GM18499 (cell line): ENCODE measurements at regions not wholly inside any gene's neighbourhood (a gene's known extent, or its start where the extent isn't known, plus 50 kb on each side); places are given as distances from the start of the nearest gene placed in this dataset.
"Not testable (repeated sequence)": the region's sequence is repeated elsewhere in the genome, so short reads cannot be mapped to it uniquely, and the experiment has no call there.

Source experiments
- ATAC-seq: cut with Tn5 transposase; IDR thresholded peaks from one replicate; pipeline ENCODE4 v1.9.1; 2021; ENCODE audit warnings: moderate number of reproducible peaks; ENCODE audit not compliant: insufficient read depth, unreplicated experiment

DNA sequence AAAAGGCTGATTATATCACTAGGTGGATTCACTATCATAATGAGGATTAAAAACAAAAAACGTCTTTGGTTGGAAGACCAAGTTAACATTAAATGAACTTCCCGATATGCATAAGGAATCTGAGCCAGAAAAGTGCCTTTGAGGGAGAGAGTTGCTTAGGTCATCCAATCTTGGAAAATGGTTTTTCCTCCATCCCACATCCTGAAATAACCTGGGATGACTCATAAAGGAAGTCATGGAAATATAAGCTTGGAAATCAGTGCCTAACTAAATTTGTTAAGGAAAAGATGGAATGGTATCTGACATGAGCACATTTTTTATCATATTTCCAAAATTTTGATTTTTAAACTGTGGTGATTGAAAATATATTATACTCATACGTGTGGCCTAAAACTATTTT lies 66.0 kb downstream of the KBTBD8 start:
- ATAC-seq, result no peak

DNA sequence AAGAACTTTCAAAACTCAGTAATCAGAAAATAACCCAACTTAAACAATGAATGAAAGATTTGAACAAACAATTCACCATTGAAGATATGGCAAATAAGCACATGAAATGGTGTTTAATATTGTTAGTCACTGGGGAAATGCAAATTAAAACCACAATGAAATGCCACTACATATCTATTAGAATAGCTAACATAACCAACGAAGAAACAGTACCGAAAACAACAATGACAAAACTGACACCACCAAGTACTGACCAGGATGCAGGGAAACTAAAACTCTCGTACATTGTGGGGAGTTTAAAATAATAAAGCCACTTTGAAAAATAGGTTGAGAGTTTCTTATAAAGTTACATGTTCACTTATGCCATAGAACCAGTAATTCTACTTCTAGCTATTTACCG lies 69.1 kb downstream of the KBTBD8 start:
- ATAC-seq, result peak; percentile 97

DNA sequence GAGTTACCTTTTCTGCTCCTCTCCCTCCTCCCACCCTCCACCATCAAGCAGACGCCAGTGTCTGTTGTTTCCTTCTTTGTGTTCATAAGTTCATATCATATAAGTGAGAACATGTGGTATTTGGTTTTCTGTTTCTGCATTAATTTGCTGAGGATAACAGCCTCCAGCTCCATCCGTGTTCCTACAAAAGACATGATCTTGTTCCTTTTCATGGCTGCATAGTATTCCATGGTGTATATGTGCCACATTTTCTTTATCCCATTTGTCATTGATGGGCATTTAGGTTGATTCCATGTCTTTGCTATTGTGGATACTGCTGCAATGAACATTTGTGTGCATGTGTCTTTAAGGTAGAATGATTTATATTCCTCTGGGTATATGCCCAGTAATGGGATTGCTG lies 74.5 kb downstream of the KBTBD8 start:
- ATAC-seq, result not testable (repeated sequence)

DNA sequence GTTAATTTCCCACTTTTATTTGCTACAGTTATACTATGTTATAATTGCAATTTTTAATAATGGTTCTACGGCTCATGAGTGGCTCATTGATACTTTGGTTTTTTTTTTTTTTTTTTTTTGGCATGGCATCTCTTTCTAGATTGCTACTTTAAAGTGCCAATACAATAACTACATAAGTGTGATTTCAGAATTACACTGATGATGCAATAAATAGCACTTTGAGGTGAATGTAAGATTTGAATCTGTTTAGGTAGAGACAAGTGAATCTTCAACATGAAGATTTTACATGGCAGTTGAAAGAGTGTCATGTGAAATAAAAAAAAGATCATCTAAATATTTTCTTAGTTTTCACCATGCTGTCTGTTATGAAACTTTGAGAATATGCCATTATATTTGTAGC lies 75.7 kb downstream of the KBTBD8 start:
- ATAC-seq, result no peak

DNA sequence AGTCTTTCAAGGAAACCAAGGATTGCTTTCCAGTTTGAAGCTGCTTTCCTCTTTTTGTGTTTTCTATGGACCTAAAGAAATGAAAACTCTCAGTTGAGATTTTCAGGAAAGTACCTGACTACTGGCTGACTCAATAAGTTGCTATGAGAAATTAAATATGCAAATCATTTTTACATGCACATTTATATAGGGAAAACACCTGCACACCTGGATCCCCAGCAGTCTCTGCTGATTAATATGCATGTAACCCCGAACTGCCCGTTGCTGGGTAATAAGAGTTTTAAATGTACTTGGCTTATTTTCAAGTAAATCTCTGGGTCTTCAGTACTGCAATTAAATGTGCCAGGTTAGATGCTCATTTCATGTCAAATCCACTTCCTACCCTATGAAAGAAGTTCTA lies 77.2 kb downstream of the KBTBD8 start:
- ATAC-seq, result no peak

DNA sequence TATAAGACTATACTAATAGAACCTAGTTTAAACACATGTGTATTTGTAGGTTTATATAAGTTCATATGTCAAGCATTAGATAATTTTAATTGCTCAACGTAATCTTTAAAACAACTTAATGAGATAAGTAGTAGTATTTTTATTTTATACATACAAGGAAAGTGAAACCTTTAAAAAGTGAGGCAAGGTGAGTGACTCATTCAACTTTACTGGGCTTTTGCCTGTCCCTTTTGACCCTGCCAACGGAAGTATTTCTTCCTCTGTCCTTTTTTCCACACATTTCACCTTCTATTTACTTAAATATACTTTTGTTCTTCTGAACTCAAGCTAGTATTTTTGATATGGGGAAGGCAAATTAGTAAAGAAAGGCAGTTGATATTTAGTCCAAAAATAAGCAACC lies 78.5 kb downstream of the KBTBD8 start:
- ATAC-seq, result no peak

DNA sequence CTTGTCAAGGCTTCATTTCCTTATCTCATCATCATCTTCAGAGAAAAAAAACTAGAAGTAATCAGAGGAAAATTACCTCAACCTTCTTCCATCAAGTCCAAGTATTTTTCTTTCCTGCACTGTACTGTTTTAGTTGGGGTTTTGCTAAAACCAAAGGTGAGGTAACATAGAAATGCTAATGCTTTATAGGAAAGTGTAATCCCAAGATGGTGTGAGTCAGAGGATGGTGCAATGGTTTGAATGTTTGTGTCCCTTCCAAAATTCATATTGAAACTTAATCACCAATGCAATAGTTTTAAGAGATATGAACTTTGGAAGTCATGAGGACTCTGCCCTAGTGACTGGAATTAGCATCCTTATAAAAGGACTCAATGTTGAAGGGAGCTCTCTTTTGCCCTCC lies 79.5 kb downstream of the KBTBD8 start:
- ATAC-seq, result no peak

DNA sequence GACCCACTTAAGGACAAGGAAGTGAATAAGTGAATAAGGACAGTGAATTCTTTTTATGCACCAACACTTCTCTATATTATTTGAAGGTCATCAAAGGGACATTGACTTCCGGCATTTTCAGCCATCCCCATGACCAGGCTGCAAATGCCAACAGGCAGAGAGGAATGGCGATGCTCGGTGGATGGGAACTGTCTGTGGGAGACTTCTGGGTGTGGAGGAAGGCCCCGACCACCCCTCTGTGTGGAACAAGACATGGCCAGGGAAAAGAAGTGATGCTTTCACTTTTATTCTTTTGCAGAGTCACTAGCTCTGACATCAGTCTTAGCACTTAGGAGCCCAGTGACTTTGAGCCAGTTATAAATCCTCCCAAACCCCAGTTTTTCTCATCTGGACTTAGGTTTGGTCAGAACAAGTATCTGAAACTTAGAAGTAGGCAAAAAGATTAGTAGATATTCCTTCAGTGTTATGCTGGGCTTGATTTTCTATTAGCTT lies 84.5 kb downstream of the KBTBD8 start:
- ATAC-seq, result no peak

DNA sequence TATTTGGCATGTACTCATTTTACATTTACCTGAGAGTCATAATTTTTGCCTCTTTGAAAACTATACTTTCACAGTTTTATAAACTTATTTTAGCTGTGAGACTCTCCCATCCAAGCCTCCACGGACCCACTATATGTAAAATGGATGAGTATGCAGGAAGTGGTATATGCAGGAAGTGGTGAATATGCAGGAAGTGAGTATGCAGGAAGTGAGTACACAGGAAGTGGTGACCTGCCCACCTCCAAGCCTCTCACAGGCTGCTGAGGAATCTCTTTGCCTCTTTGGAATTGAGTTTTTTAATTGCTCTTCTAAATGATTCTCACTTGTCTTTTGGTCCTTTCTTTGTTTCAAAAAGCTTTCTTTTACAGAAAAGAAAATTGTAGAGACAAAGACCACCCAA lies 85.2 kb downstream of the KBTBD8 start:
- peak; percentile 90 for ATAC-seq

DNA sequence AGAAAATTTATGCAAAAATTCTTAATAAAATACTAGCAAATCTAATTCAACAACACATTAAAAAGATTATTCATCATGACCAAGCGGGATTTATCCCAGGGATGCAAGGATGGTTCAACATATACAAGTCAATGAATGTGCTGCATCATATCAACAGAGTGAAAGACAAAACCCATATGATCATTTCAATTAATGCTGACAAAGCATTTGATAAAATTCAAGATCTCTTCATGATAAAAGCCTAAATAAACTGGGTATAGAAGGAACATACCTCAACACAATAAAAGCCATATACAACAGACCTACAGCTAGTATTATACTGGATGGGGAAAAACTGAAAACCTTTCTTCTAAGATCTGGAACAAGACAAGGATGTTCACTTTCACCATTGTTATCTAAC lies 89.7 kb downstream of the KBTBD8 start:
- ATAC-seq, result no peak

DNA sequence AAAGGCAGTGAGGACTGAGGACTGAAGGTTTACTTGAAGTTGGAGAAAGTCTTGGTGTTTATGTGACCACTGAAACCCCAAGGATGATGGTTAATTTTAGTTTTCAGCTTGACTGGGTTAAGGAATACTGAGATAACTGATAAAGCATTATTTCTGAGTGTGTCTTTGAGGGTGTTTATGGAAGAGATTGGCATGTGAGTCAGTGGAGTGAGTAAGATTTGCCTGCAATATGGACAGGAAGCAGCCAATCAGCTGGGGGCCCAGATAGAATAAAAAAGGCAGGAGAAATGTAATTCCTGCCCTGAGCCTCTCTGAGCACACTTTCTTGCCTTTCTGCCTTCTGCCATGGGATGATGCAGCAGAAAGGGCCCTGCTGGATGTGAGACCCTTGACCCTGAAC lies 92.4 kb downstream of the KBTBD8 start:
- ATAC-seq, result no peak

DNA sequence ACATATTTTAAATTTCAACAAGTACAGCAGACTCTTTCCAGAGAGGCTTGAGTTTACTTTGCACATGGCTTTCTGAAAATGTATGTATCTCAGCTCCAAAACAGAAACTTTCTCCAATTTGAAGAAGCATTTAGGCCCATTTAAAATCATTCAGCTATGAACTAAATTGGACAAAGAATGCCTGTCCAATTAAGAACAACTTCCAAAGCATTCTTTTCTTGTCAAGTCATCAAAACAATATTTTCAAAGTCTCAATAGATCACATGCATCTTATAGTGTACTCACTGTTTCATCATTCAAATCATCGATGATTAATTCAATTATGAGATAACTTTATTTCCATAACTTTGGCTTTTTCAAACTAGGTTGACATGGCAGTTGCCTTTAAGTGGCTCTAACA lies 95.2 kb downstream of the KBTBD8 start:
- ATAC-seq, result no peak

DNA sequence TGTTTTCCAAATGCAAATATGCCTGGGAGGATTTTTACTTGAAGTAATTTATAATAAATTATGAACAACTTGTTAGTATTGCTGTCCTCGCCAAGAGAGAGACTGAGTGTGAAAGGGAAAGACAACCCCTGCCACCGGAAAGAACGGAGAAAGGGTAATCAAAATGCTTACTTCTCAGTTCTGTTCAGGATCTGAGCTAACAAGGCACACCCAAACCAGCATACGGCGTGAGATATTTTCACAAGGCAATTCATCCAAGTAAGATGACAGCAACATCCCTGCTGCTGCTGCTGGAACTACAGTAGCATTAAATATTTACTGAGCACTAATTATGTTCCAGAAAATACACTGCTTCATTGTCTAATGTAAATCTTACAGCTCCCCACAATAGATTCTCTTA lies 96.1 kb downstream of the KBTBD8 start:
- no peak for ATAC-seq

DNA sequence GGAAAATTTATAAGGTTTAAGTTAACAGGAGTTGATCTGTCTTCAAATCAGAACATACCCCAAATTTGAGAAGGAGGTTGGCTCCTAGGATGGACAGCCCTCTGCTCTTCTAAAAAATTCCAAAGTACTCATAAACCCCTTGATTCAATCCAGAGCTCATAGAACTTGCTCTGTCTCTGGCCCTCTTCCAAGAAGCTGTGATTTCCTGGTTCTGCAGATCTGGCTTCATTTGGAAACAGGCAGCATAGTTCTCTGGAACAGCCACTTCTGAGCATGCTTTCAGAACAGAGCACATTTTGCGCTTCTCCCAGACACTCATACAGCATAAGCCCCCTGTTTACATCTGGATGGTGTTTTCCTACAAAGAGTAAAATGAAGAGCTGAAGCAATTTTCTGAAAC lies 96.7 kb downstream of the KBTBD8 start:
- no peak for ATAC-seq

DNA sequence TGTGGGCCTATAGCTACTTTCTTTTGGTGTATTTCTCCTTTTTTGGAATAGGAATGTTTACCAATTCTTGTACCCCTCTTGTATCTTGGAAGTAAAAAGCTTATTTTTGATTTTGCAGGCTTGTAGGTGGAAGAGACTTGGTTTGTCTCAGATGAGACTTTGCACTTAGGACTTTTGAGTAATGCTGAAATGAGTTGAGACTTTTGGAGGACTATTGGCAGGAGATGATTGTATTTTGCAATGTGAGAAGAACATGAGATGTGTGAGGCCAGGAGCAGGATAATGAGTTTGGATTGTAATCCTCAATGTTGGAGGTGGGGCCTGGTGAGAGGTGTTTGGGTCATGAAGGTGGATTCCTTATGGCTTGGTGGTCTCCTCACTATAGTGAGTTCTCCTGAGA lies 106.3 kb downstream of the KBTBD8 start:
- ATAC-seq, result no peak

DNA sequence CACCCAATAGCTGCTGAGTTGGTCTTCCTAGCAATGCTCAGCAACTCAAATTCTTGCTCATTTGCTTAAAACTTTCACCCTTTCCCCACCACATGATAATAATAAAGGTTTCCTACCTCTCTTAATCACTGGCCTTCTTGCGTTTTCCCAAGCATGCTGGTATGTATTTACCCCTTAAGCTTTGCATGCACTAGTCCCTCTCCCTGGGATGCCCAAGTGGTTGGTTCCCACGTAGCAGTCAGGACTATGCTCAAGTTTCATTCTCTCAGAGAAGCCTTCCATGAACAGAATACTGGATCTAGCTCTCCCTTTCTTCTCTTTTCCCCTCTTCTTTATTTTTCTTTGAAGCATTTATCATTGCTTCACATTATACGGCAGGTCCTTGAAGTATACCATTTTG lies 108.8 kb downstream of the KBTBD8 start:
- ATAC-seq, result no peak

DNA sequence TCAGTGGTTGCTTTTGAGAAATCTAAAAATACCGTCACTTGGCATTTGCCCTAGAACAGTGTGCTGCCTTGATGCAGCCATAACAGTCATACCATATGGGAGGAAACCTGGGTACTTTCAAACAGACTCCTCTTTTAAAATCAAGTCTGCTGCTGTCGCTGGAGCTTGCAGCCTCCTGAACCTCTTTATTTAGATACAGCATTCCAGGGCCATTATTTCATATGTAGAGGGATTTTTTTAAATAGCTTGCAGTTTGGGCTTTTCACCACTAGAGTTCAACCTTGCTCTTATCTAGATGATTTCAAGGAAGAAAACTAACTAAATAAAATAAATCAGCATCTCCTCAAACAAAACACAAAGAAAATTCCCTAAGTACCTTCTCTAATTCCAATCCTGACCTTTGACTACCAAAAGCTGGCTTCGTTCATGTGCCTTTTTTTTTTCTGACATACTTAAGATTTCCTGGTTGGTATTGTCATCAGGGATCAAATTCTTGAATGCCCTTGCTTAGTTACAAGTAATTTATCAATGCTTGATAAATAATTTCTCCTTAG lies 111.6 kb downstream of the KBTBD8 start:
- no peak for ATAC-seq

DNA sequence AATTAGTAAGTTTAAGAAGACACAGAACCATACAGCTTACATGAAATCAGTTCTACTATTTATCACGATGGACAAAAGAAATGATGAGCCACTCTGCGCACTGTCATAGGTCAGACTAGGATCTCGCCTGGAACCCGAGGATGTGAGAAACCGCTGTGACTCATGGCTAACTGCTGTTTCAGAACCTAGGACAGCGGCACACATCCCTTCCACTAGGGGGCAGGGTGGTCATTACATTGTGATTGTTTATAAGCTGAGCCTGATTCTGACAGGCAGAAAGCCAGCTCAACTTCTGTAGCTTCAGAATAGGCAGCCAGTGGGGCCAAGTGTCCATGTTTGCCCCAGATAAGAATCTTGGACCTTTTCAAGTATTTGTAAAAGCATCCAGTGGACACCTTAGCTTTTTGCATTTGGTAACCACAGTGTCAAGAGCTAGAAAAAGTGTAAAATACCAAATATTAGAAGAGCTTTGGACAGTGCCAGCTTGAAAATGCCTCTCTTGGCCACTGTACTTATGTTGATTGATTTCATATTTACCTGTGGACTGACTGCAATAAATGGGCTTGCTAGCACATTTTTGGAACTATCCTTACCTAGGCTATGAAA lies 115.8 kb downstream of the KBTBD8 start:
- ATAC-seq, result peak; percentile 96

DNA sequence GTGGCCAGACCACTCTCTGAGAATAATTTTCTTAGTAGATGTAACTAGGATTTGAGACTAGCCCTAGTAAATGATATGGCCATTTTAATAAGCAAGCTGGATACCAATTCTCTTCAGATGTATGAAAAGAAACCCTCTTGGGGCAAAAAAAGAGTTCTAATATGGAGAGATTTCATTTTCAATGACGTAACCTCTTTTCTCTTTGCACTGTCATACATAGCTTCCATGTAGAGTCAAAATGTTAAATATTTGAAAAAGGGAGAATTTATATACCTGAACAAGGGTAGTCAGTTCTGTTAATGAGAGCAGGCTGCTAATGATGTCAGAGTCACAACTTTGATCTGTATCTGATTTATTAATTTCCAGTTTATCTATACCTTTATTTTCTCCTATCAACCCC lies 120.0 kb downstream of the KBTBD8 start:
- ATAC-seq, result no peak

DNA sequence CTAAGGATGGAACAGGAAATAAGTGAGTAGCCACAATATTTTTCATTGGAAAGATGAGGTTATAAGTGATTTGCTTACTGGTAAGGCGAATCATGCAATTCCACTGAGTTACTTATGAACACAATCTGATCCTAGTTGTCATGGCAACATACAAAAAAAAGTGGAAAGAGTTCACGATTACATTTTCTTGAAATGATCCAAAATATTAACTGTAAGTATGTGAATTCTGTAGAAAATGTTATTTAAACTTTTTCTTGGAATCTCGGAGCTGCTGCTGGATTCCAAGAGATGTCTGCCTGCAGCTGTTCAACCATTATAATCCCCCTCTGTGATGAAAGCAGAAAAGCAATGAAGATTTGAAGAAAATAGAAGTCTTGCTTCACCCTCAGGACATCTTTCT lies 120.5 kb downstream of the KBTBD8 start:
- no peak for ATAC-seq

DNA sequence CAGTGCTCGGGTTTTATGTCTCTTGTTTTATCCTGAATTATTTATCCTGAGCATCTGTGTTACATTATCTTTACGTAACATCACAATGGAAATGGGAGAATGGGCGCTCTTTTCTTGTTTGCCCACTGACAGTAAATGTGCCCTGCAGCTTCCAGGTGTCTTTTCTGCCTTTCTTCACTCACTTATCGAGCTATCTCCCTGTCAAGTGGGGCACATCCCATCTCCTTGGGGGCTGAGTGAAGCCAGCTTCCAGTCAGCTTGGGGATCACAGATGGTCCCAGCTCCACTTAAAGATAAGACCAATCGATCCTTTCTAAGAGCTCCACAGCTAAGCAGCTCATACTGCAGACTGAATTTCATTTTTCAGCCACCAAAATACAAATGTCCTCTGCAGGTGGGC lies 125.8 kb downstream of the KBTBD8 start:
- no peak for ATAC-seq

DNA sequence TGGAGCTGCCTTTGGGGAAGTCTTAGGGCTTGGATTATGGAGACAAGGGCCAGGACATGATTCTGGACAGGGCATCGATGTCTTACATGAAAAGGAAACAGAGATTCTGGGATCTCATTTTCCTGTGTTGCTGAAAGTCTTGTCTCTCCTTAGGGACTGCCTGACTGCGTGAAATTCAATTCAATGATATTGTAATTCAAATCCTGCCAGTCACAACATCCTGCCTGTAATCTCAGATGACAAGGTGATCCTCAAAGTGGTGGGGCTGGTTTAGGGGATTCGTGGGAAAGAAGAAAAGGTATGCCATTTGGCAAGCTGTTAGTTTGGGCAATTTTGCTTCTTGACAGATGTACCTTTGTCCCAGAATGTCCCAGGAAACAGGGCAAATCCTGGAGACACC lies 129.1 kb downstream of the KBTBD8 start:
- no peak for ATAC-seq

DNA sequence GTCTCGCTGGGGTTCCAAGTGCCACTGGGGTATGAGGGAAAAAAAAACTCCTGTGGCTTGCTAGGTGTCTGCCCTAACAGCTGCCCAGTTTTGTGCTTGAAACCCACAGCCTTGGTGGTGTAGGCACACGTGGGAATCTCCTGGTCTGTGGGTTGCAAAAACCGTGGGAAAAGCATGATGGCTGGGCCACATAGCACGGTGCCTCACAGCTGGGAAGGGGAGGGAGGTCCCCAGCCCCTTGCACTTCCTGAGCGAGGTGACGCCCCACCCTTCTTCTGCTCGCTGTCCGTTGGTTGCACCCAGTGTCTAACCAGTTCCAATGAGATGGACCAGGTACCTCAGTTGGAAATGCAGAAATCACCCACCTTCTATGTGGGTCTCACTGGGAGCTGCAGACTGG lies 144.3 kb downstream of the KBTBD8 start:
- no peak for ATAC-seq
